GM18508 (cell line): ENCODE measurements at regions not wholly inside any gene's neighbourhood (a gene's known extent, or its start where the extent isn't known, plus 50 kb on each side); places are given as distances from the start of the nearest gene placed in this dataset.

ENCODE experiments used
- ATAC-seq: cut with Tn5 transposase; IDR thresholded peaks from one replicate; pipeline ENCODE4 v1.9.1; 2021; ENCODE audit warnings: moderate number of reproducible peaks; ENCODE audit not compliant: insufficient read depth, unreplicated experiment

GRCh38 chr12:65595016-65595560 lies 229.2 kb upstream of the HMGA2 start:
- ATAC-seq = no peak

GRCh38 chr12:65596514-65597091 lies 227.7 kb upstream of the HMGA2 start:
- no peak for ATAC-seq

GRCh38 chr12:65597527-65597926 lies 226.8 kb upstream of the HMGA2 start:
- ATAC-seq = no peak

GRCh38 chr12:65598688-65599087 lies 225.6 kb upstream of the HMGA2 start:
- ATAC-seq = no peak

GRCh38 chr12:65602253-65602609 lies 222.1 kb upstream of the HMGA2 start:
- no peak for ATAC-seq

- ATAC-seq = no peak
Measured at GRCh38 chr12:65602610-65603295, 221.5 kb upstream of the HMGA2 start.

- no peak for ATAC-seq
Measured at GRCh38 chr12:65603438-65604351, 220.6 kb upstream of the HMGA2 start.

GRCh38 chr12:65605019-65605418 lies 219.3 kb upstream of the HMGA2 start:
- no peak for ATAC-seq

GRCh38 chr12:65606008-65606766 lies 218.1 kb upstream of the HMGA2 start:
- no peak for ATAC-seq

- ATAC-seq = no peak
Measured at GRCh38 chr12:65607401-65607841, 216.9 kb upstream of the HMGA2 start.

- ATAC-seq = no peak
Measured at GRCh38 chr12:65608319-65608916, 215.9 kb upstream of the HMGA2 start.

- no peak for ATAC-seq
Measured at GRCh38 chr12:65609359-65609771, 214.9 kb upstream of the HMGA2 start.

- no peak for ATAC-seq
Measured at GRCh38 chr12:65611396-65611795, 212.9 kb upstream of the HMGA2 start.

- no peak for ATAC-seq
Measured at GRCh38 chr12:65612440-65612839, 211.8 kb upstream of the HMGA2 start.

- ATAC-seq = no peak
Measured at GRCh38 chr12:65613692-65614091, 210.6 kb upstream of the HMGA2 start.

- no peak for ATAC-seq
Measured at GRCh38 chr12:65614259-65614889, 209.9 kb upstream of the HMGA2 start.

- ATAC-seq = no peak
Measured at GRCh38 chr12:65615118-65615517, 209.2 kb upstream of the HMGA2 start.

- no peak for ATAC-seq
Measured at GRCh38 chr12:65616022-65616421, 208.3 kb upstream of the HMGA2 start.

GRCh38 chr12:65618588-65618987 lies 205.7 kb upstream of the HMGA2 start:
- no peak for ATAC-seq
